ENCODE measurements at regions not wholly inside any gene's neighbourhood (a gene's known extent, or its start where the extent isn't known, plus 50 kb on each side); places are given as distances from the start of the nearest gene placed in this dataset.
A peak's percentile ranks its signal among the peaks of the same experiment; 100 is the strongest.

- no peak for DNase-seq
Measured at GRCh38 chr15:88378188-88378637, 89.0 kb downstream of the MRPL46 start.

GRCh38 chr15:88377509-88377908 is 89.7 kb downstream of the MRPL46 start:
- DNase-seq, result no peak

- no peak for DNase-seq
Measured at GRCh38 chr15:88376574-88377174, 90.5 kb downstream of the MRPL46 start.

GRCh38 chr15:88375234-88375927 is 91.8 kb downstream of the MRPL46 start:
- DNase-seq, result no peak

- no peak for DNase-seq
Measured at GRCh38 chr15:88365124-88365523, 102.1 kb downstream of the MRPL46 start.

- no peak for DNase-seq
Measured at GRCh38 chr15:88348579-88349230, 92.2 kb upstream of the NTRK3 start.

GRCh38 chr15:88345962-88346361 is 89.4 kb upstream of the NTRK3 start:
- no peak for DNase-seq

GRCh38 chr15:88344786-88345185 is 88.2 kb upstream of the NTRK3 start:
- no peak for DNase-seq

- DNase-seq, result no peak
Measured at GRCh38 chr15:88342666-88343065, 86.1 kb upstream of the NTRK3 start.

- no peak for DNase-seq
Measured at GRCh38 chr15:88341653-88342052, 85.1 kb upstream of the NTRK3 start.

GRCh38 chr15:88341006-88341405 is 84.5 kb upstream of the NTRK3 start:
- DNase-seq, result no peak

GRCh38 chr15:88337993-88338392 is 81.5 kb upstream of the NTRK3 start:
- DNase-seq, result no peak

GRCh38 chr15:88335074-88335473 is 78.5 kb upstream of the NTRK3 start:
- no peak for DNase-seq

GRCh38 chr15:88334436-88334835 is 77.9 kb upstream of the NTRK3 start:
- no peak for DNase-seq

- DNase-seq, result peak; percentile 4 to 46
Measured at GRCh38 chr15:88331291-88331690, 74.8 kb upstream of the NTRK3 start.

GRCh38 chr15:88326924-88327323 is 70.4 kb upstream of the NTRK3 start:
- no peak for DNase-seq

- DNase-seq, result no peak
Measured at GRCh38 chr15:88324741-88325065, 68.2 kb upstream of the NTRK3 start.

- DNase-seq, result no peak
Measured at GRCh38 chr15:88323976-88324740, 67.6 kb upstream of the NTRK3 start.

GRCh38 chr15:88323468-88323867 is 66.9 kb upstream of the NTRK3 start:
- no peak for DNase-seq

GRCh38 chr15:88322461-88322860 is 65.9 kb upstream of the NTRK3 start:
- DNase-seq, result no peak

- no peak for DNase-seq
Measured at GRCh38 chr15:88321271-88321670, 64.7 kb upstream of the NTRK3 start.

GRCh38 chr15:88316586-88316985 is 60.0 kb upstream of the NTRK3 start:
- no peak for DNase-seq

- no peak for DNase-seq
Measured at GRCh38 chr15:88315221-88315878, 58.8 kb upstream of the NTRK3 start.

Measured in inflammatory macrophage treated with lipopolysaccharide for 1 hour (primary cell).